Nephron progenitor cell (in vitro differentiated cells): ENCODE measurements at regions not wholly inside any gene's neighbourhood (a gene's known extent, or its start where the extent isn't known, plus 50 kb on each side); places are given as distances from the start of the nearest gene placed in this dataset.

Experiments
- DNase-seq: peaks from one replicate; pipeline ENCODE4 v3.0.0; 2021
- H3K27ac Mint-ChIP-seq: 2 replicates; pipeline ENCODE4 v1.8.0; 2021; ENCODE audit warnings: mild to moderate bottlenecking, moderate library complexity, mixed read lengths
- H3K27me3 Mint-ChIP-seq: 2 replicates; pipeline ENCODE4 v1.8.0; 2021; ENCODE audit warnings: mild to moderate bottlenecking, low read depth, mixed read lengths; ENCODE audit not compliant: poor library complexity
- H3K36me3 Mint-ChIP-seq: 2 replicates; pipeline ENCODE4 v1.8.0; 2021; ENCODE audit warnings: low read depth, mixed read lengths
- H3K4me1 Mint-ChIP-seq: 2 replicates; pipeline ENCODE4 v1.8.0; 2021; ENCODE audit warnings: mixed read lengths
- H3K4me3 Mint-ChIP-seq: 2 replicates; pipeline ENCODE4 v1.8.0; 2021; ENCODE audit warnings: mild to moderate bottlenecking, moderate library complexity, mixed read lengths
- H3K9me3 Mint-ChIP-seq: 2 replicates; pipeline ENCODE4 v1.8.0; 2021; ENCODE audit warnings: mild to moderate bottlenecking, moderate library complexity, mixed read lengths
- TF ChIP-seq, protein P1 (sequence below): fragments of 200-600 bp; sonication (generic); IDR thresholded peaks from 2 replicates; pipeline ENCODE4 v1.5.0; 2021; ENCODE audit warnings: antibody characterized with exemption

DNA sequence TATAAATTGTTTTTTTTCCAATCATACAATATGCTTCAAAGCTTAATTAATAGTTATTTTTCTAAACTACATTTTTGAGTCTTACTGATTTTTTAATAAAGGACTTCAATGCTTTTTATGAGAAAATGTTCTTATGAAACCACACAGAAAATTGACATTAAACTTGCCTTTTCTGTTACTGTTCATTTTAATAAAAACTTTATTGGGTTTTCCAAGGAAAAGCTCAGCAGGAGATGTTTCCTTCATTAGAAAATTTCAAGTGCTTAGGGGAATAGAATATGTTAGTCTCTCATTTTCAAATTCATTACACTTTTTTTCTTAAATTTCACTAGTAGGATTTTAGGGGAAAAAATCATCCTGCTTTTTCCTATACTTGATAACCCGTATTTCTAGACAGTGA lies 711.4 kb downstream of the DIPK2A start:
- H3K27ac Mint-ChIP-seq, result no peak overlapping the region
- no peaks in the 10 kb centered on the region for H3K36me3 Mint-ChIP-seq
- peaks cover 3% of the 10 kb centered on the region for H3K9me3 Mint-ChIP-seq
- H3K27me3 Mint-ChIP-seq, result no peaks in the 10 kb centered on the region
- no peak for DNase-seq
- TF ChIP-seq, protein P1, sequence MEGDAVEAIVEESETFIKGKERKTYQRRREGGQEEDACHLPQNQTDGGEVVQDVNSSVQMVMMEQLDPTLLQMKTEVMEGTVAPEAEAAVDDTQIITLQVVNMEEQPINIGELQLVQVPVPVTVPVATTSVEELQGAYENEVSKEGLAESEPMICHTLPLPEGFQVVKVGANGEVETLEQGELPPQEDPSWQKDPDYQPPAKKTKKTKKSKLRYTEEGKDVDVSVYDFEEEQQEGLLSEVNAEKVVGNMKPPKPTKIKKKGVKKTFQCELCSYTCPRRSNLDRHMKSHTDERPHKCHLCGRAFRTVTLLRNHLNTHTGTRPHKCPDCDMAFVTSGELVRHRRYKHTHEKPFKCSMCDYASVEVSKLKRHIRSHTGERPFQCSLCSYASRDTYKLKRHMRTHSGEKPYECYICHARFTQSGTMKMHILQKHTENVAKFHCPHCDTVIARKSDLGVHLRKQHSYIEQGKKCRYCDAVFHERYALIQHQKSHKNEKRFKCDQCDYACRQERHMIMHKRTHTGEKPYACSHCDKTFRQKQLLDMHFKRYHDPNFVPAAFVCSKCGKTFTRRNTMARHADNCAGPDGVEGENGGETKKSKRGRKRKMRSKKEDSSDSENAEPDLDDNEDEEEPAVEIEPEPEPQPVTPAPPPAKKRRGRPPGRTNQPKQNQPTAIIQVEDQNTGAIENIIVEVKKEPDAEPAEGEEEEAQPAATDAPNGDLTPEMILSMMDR, result no peak
- no peak overlapping the region for H3K4me3 Mint-ChIP-seq
- H3K4me1 Mint-ChIP-seq, result no peaks in the 10 kb centered on the region

DNA sequence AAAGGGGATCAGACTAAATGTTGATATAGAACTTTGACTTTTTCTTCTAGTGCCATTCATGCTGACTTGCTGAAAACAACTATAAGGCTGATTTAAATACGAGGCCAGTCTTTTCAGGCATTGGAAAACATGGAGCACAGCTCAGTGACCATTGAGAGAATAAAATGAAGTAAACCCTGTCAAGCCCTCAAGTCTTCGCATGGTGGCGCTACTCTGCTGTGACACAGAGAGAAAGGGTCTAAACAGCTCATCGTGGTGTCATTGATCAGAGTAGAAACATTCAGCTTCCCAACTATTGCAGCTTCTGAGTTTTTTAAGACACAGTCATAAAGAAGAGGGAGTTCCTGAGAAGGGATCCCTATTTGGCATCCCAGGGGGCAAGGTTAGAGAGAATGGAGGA lies 716.2 kb downstream of the DIPK2A start:
- Mint-ChIP-seq H3K36me3 (no peaks in the 10 kb centered on the region), H3K27me3 (no peaks in the 10 kb centered on the region), H3K27ac (no peak overlapping the region), H3K4me1 (no peaks in the 10 kb centered on the region), H3K4me3 (no peak overlapping the region), H3K9me3 (peaks cover 5% of the 10 kb centered on the region)
- no peak for DNase-seq
- TF ChIP-seq, protein P1, result no peak

DNA sequence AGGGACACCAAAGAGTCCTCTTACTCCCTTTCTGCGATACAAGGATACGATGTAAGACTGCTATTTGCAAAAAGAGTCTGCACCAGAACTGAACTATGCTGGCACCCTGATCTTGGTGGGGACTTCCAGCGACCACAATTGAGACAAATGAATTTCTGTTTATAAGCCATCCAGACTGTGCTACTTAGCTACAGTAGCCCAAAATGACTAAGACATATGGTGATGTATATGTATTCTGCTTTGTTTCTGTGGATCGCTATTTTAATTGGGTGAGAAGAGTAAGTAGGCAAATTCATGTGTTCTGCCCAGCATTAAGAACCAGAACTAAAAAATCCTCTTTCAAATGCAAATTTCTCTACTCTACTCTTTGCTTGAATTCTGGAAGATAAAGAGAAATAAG lies 720.9 kb downstream of the DIPK2A start:
- Mint-ChIP-seq H3K36me3 (no peaks in the 10 kb centered on the region), H3K9me3 (peaks cover 5% of the 10 kb centered on the region), H3K4me3 (no peak overlapping the region), H3K4me1 (no peaks in the 10 kb centered on the region), H3K27ac (no peak overlapping the region), H3K27me3 (no peaks in the 10 kb centered on the region)
- TF ChIP-seq, protein P1, result no peak
- DNase-seq, result no peak

DNA sequence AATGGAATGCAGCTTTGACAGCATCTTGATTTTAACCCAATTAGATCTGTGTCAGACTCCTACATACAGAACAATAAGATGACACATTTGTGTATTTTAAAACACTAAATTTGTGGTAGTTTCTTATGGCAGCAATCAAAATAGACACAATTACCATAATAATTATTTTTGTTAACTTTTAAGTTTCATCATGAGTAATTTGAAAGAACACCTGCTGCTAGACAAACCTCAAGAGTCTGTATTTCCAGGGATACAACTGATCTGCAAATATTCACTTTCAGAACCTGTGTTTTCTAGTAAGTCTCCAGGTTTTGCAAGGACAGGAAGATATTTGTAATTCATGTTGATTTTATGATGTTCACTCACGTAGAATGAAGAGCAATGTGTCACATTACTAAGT lies 736.8 kb downstream of the DIPK2A start:
- H3K4me3 Mint-ChIP-seq, result no peak overlapping the region
- H3K36me3 Mint-ChIP-seq, result no peaks in the 10 kb centered on the region
- no peaks in the 10 kb centered on the region for H3K4me1 Mint-ChIP-seq
- TF ChIP-seq, protein P1, result no peak
- H3K27ac Mint-ChIP-seq, result no peak overlapping the region
- H3K27me3 Mint-ChIP-seq, result no peaks in the 10 kb centered on the region
- no peaks in the 10 kb centered on the region for H3K9me3 Mint-ChIP-seq
- no peak for DNase-seq

DNA sequence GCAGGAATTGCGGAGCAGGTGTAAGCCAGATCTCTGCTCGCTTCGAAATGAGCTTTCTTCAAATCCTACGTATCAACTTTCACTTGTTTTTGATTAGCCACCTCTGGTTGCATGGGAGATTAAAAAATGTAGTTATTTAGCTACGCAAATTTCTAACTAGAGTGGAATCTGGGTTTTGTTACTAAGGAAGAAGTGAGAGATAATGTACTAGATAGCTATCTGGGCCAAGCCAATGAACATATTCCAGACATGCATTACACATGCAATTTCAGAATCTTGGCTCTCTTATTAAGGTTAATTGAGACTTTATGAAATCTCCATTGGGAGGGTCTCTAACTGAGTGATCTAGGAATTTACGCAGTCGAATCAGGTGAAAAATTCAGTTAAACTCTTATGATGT lies 765.7 kb downstream of the DIPK2A start:
- Mint-ChIP-seq H3K27me3 (no peaks in the 10 kb centered on the region), H3K4me3 (no peak overlapping the region), H3K36me3 (no peaks in the 10 kb centered on the region), H3K4me1 (no peaks in the 10 kb centered on the region), H3K9me3 (no peaks in the 10 kb centered on the region), H3K27ac (no peak overlapping the region)
- TF ChIP-seq, protein P1, result no peak
- no peak for DNase-seq

DNA sequence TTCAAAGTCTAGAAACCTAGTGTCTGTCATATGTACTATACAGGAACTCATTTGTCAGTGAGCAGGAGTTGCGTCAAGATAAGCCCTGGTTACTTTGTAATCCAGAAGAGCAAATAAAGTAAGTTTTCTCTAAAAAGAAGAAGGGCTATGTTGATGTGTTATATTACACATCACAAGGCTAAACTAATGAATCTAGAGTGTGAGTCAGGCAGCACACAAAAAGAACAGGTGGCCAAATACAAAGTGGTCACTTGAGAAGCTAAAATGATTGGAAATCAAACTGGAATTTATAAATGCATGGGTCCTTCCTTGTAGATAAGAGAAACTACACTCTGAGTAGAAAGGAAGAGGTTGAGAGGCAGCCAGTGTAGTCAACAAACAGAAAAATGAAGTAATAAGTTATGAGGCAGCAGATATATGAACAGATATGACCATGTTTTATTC lies 771.6 kb downstream of the DIPK2A start:
- TF ChIP-seq, protein P1, result no peak
- H3K27ac Mint-ChIP-seq, result no peak overlapping the region
- H3K27me3 Mint-ChIP-seq, result peaks cover 3% of the 10 kb centered on the region
- no peak for DNase-seq
- no peaks in the 10 kb centered on the region for H3K4me1 Mint-ChIP-seq
- no peaks in the 10 kb centered on the region for H3K36me3 Mint-ChIP-seq
- H3K4me3 Mint-ChIP-seq, result no peak overlapping the region
- no peaks in the 10 kb centered on the region for H3K9me3 Mint-ChIP-seq
